Activated CD4-positive, alpha-beta T cell treated with anti-CD3 and anti-CD28 coated beads, Interleukin-2, amount 50 U/mL, for 48 hours (primary cell): ENCODE measurements at regions not wholly inside any gene's neighbourhood (a gene's known extent, or its start where the extent isn't known, plus 50 kb on each side); places are given as distances from the start of the nearest gene placed in this dataset.

ENCODE experiments used
- DNase-seq, 2 experiments: peaks; one replicate each; pipeline ENCODE4 v3.0.0-alpha.2; 2020

- DNase-seq, result no peak
Measured at GRCh38 chr22:22092101-22092500, 109.5 kb upstream of the TOP3B start.

GRCh38 chr22:22091400-22091878, 108.9 kb upstream of the TOP3B start:
- no peak for DNase-seq

DNA sequence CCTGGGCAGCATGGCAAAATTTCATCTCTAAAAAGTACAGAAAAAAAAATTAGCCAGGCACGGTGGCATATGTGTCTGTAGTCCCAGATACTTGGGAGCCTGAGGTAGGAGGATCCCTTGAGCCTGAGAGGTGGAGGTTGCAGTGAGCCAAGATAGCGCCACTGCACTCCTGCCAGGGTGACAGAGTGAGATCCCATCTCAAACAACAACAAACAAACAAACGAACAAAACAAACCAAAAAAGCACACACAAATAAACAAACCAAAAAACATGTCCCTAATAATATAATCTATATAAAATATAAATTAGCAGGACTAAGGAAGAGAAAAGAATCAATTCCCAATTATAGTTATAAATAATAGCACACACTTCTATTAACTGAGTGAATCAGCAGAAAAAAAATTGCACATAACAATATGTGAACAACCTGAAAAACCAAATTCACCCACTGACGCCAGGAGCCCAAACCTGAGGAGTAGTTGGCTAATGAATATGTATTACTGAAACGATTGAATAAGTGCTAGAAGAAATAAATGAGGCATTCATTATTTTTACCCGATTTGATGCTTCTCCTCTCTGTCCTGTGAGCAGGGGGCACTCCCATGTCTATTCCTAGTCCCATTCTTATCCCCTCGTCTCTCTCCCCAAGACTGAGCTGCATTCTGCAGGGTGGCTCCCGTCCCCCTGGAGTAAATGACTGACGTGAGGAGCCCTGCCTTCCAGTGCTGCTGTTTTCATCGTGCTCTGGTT, 108.2 kb upstream of the TOP3B start:
- DNase-seq, result no peak

- no peak for DNase-seq
Measured at GRCh38 chr22:22089459-22090308, 107.1 kb upstream of the TOP3B start.

- DNase-seq, result no peak
Measured at GRCh38 chr22:22088658-22089458, 106.3 kb upstream of the TOP3B start.

DNA sequence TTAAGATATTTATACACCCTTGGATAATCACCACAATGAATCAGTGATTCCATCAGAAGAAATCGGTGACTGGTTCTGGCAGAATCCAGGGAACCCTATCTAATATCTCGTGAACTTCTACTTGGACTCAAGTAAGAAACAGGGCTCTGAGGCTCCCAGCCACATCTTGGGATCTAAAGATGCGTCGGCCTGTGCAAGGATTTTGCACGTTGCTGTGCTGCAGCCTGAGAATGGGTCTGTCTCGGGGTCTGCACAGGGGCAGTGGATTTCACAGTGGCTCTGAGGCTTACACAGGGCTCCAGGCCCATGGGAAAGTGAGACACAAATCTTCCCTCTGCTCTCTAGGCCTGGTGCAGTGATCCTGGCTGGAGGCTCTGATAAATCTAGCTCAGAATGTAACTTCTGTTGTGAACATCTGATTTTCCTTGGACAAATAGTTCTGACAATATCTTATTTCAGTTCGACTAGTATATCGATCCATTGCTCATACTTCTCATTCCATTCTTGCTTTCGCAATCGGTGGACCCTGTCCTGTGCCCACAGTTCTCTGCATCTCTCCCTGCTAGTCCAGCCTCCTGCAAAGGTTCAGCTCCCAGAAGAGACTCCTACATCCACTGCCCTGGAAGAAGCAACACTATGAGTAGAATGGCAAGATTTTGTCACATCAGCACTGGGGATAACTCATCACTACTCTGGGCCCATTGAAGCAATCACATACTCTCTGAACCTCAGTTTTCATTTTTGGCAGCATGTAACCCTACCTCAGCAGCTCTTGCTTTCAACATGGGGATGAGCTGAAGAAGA, 105.5 kb upstream of the TOP3B start:
- DNase-seq, result no peak

DNA sequence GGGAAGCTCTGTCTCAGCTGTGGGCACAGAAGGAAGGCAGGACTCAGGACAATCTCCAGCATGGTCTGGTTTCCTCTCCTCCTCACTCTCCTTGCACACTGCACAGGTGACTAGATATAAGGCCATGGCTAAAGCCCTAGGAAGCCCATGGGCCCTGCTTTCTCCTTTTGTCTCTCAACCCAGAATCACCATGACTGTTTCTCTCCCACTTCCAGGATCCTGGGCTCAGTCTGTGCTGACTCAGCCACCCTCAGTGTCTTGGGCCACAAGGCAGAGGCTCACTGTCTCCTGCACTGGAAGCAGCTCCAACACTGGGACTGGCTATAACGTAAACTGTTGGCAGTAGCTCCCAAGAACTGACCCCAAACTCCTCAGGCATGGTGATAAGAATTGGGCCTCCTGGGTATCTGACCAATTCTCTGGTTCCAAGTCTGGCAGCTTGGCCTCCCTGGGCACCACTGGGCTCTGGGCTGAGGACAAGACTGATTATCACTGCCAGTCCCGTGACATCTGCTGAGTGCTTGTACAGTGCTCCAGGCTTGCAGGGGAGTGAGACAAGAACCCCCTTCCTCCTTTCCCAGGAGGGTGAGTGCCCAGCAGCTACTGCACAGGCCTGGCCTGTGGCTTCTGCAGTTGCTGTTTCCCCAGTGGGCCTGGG, 104.0 kb upstream of the TOP3B start:
- DNase-seq, result no peak

DNA sequence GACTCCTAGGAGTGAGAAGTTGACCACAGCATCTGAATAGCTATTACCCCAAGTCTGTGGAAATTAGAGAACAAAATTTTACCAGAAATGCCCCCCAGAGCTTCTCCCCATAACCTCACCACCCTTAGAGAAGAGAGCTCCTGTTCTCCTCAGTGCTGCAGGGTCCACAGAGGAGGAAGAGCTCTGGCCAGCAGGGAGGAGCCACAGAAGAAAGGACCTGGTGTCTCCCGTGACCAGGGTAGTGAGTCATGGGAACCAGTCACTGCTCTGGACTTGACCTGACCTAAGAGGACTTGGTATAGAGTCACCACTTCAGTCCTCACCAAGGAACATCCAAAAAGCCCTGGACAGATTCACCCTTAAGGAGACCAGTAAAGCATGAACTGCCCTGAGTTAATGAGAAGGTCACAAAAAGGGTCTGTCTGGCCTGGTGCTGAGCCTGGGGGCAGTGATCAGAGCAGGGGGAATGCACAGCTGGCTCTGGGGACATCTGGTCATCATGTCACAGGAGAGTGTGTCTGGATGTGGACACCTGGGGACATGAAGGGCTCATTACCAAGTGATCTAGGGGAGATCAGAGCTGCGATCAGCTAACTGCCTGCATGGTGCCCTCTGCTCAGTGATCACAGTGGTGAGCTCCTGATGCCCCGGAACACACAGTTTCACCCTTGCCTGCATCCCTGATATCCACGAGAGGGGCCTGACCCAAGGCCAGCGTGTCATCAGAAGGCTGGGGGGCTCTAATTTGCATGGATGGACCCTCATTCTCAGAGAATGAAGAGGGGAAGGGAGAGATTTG, 103.3 kb upstream of the TOP3B start:
- no peak for DNase-seq

DNA sequence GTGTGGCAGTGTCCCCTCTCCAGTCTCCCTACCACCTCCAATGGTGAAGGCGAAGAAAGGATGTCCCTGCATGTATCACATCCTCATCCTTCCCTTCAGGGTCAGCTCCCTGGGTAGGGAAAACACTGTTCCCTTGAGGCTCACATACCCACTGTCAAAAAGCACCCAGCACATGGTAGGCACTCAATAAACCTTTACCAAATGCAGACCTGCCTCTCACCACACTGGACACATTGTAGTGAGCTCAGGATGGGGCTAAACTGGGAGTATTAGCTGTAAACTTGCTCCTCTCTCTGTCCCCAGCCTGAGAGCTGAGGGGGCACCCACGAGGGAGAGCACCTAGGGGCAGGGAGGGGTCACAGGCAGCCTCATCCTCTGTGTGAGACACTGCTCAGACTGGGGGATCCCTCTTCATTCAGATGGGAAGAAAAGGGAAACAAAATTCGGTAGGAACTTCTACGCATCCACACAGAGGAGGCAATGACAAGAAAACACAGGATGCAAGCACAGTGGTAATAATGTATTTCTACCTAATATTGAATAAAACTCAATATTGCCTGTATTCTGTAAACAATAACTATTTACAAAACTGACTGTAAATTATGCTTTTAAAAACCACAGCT, 101.6 kb upstream of the TOP3B start:
- no peak for DNase-seq

DNA sequence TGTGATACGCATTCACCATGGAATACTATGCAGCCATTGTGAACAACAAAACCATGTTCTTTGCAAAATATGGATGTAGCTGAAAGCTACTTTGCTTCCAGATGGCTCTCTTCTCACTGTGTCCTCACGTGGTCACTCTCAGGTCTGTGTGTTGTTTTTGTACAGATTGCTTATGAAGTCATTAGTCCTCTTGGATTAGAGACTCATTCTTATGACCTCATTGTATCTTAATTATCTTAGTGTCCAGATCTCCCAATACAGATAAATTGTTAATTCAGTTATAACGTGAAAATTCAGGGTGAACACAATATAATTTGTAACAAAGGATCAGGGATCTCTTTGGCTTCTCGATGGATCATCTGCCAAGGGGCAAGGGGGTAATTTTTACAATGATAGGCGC, 100.4 kb upstream of the TOP3B start:
- DNase-seq, result no peak

DNA sequence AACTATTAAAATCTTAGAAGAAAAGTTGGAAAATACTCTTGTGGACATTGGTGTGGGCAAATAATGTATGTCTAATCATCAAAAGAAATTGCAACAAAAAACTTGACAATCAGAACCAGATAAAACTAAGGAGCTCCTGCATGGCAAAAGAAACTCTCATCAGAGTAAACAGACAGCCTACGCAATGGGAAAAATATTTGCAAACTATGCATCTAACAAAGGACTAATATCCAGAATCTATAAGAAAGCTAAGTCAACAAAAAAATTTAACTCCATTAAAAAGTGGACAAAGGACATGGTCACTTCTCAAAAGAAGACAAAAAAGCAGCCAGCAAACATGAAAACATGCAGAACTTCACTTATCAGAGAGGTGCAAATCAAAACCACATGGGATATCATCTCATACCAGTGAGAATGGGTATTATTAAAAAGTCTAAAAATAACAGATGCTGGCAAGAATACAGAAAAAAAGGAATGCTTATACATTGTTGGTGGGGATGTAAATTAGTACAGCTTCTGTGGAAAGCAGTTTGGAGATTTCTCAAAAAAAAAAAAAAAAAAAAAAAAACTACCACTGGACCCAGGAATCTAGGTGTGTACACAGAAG, 99.7 kb upstream of the TOP3B start:
- no peak for DNase-seq

- DNase-seq, result no peak
Measured at GRCh38 chr22:22080270-22080669, 97.7 kb upstream of the TOP3B start.

GRCh38 chr22:22079404-22080148, 97.0 kb upstream of the TOP3B start:
- DNase-seq, result no peak

GRCh38 chr22:22078329-22078728, 95.7 kb upstream of the TOP3B start:
- DNase-seq, result no peak

GRCh38 chr22:22076932-22077703, 94.5 kb upstream of the TOP3B start:
- DNase-seq, result no peak

DNA sequence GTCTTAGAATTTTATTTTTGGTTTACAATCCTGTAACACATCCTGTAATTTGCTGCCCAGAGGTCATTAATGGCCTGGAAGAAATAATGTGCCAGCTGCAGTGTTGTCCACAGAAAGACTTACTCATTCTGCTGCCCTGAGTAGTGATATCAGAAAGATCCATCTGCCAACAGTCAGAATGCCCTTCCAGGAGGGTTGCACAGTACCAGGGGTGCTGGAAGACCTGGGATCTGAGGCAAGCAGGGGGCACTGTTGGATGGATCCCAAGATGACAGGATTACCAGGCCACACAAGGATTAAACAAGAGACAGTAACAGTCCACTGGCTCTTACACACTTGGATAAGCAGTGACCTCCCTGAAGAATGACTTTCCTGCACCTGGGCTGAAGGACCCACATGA, 93.8 kb upstream of the TOP3B start:
- no peak for DNase-seq

- DNase-seq, result no peak
Measured at GRCh38 chr22:22075382-22076163, 93.0 kb upstream of the TOP3B start.
